NOMO-1 treated with DMSO at 0.1 percent for 48 hours (cell line): ENCODE measurements at regions not wholly inside any gene's neighbourhood (a gene's known extent, or its start where the extent isn't known, plus 50 kb on each side); places are given as distances from the start of the nearest gene placed in this dataset.
"Not testable (repeated sequence)": the region's sequence is repeated elsewhere in the genome, so short reads cannot be mapped to it uniquely, and the experiment has no call there.

Source experiments
- DNase-seq: peaks from one replicate; lab custom pipeline; 2025; ENCODE audit not compliant: unreplicated experiment; lab: John Stamatoyannopoulos, UW

DNA sequence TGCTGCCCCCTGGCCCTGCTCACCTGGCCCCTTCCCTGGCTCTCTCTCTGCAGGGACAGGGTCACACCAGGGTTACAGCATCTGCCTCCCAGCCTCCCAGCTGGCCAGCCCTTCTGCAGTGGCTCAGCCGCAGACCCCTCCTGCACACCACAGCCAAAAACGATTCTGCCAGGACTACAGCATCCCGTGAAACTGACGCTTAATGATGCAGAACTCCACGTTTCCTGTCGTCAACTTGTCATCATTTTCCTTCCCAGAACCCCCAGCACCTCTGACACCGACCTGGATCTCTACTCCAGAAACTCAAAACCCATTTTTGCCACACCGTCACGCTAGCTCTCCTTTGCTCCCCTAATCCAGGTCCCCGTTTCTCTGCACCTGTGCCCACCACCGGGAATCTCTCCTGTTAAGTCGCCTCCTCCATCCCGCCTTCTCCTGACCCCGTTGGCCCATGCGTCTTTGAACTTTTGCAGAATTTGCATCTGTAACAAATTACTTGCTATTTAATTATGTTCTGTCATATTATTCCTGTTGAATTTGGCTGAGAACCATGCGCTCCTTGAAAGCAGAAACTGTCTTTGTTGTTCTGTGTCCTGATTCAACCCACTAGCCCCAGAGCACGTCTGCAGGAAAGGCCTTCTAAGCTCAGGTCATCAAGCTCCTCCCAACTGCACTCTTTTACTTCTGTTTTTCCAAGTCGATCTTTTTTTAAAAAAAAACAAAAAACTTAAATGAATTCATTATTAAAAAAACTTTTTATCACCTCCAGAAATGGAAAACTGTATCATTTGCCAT lies 173.2 kb upstream of the COPS8 start:
- DNase-seq: no peak

DNA sequence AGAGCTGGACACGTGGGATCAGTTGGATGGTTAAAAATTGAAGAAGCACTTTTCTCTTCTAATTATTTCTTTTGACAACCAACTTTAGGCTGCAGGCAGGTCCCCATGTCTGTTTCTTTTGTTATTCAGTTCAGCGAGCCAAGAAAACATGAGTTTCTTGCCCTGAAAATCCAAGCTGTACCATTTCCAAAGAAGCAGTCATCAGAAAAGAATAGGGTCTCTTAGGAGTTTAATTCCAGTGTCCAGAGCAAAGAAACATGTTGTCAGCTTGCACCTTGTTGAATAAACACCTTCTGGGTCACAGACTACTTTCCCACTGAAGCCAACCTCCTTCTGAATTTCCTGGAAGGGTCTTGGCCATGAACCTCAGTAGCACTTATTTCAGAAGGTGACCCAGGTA lies 170.5 kb upstream of the COPS8 start:
- DNase-seq: no peak

DNA sequence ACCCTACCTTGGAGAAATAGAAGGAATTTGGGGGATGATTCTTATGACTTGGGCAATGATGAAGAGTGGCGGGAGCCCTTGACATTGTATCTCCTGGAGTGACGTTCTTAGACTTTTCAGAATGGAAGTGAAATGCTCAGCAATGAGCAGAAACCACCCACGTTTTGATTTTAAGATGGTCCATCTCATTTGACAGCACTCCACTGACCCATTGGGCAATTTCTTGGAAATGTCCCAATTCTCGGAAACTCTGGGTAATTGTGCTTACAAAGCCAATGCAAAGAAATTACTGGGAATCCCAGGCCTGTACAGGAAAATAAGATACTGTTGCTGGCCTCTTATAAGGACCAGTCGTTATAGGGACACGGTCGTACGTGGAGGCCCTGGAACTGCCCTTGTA lies 170.0 kb upstream of the COPS8 start:
- DNase-seq: no peak

DNA sequence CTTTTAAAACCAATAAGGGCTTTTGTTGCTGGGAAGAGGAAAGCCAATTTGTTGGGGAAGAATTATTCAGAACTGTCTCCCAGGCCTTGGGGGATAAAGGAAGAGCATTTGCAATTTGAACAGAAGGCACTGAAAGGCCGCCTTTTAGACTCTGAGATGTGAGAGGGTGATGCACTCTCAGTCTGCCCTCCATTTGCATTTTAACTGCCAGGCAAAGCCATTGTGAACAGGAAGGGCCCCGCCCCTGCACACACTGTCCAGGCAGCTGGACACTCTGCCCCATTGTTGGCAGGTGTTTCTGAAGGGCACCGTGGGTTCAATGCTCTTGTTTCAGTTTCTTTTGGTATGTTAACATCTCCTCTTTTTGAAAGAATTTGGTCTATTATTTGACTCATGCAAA lies 169.5 kb upstream of the COPS8 start:
- no peak for DNase-seq

DNA sequence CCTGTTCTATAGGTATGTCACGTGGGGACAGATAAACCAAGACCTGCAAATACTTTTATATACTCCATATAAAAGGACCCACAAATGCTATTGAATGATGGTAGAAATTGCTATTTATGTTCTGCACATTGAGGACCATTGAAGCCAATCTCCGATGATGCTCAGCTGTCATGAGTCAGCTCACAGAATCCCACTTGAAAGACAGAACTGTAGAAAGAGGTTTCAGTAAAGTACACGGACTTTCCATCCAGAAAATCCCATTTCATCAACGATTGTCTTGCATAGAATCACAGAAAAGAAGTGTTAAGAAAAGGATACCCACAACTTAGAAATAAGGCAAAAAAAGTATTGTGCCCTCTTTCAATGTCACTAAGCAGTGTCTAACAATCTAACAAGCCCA lies 169.0 kb upstream of the COPS8 start:
- no peak for DNase-seq

DNA sequence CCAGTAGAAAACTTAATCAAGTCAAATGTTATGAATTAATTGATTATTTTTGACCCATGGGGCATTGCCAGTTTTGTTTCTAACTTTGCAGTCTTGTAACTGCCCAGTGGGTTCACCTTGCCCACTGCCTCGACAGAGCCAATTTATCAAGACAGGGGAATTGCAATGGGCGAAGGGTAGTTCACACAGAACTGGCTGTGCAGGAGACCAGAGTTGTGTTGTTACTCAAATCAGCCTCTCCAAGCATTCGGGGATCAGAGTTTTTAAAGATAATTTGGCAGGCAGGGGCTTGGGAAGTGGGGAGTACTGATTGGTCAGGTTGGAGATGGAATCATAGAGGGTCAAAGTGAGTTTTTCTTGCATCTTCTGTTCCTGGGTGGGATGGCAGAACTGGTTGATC lies 168.5 kb upstream of the COPS8 start:
- no peak for DNase-seq

DNA sequence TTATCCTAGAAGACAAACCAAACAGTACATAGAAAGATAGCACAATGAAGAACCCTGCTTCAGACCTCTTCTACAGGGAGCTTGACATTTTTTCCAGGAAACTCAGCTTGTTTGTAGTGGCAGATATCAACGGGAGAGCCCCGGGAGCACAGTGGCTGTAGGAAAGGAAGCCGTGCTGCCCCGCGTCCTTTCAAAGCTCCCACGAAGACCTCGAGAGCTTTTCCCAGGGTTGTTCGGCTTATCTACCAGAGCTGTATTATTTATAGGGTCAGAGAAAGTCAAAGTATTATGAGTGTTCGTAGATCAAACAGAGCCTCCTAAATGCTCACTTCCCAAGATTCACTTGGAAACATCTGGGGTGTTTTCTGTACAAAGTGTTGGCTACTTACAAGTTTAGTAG lies 167.1 kb upstream of the COPS8 start:
- no peak for DNase-seq

DNA sequence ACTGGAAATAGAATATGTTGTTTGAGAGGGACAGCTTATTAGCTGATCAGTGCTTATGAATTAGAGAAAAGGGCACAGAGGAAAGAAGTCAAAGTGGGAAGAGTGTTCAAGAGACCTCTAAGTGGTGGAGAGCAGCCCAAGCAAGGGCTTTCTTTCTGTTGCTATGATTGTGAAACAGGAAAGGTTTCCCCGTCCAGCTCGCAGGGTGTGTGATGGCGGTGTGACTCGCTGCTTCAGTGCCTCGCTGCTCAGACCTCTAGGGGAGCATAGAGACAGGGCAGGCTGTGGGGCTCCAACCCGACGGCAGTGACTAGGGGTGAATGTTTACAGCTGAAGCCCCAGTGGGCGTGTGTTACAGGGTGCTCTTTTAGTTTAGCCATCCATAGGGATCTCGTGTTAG lies 166.5 kb upstream of the COPS8 start:
- DNase-seq: peak; percentile 50

DNA sequence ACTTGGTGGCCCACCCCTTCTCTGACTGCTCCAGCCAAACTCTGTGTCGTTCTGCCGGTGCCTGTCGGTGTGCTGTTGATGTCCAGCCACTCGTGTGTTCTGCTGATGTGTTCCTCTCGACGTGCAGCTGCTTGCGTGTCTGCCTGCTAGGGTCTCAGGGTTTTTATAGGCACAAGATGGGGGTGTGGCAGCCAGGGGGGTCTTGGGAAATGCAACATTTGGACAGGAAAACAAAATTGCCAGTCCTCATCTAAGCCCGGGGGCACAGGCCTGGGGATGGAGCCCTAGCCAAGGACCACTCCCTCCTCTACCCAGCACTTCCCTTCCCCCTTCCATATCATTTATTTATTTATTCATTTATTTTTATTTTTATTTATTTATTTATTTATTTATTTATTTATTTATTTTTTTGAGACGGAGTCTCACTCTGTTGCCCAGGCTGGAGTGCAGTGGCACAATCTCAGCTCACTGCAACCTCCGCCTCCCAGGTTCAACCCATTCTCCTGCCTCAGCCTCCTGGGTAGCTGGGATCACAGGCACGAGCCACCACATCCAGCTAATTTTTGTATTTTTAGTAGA lies 165.8 kb upstream of the COPS8 start:
- not testable (repeated sequence) for DNase-seq

DNA sequence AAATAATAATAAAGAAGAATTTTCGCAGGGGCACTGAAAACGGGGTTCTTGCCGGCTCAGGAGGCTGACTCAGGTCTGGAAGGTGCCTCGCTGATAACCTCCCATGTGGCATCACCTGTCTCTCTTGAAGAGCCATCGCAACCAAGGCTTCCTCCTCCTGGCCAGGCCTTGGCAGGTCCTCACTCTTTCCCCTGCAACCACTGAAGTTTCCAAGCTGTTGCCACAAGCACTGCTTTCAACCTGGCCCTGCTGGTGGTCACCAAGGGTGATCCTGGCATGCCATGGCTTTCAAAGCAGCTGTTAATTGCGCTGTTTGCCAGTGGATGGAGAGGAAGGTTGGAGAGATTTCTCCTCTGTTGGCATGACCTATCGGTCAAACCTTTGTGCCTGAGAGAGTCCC lies 163.6 kb upstream of the COPS8 start:
- no peak for DNase-seq

DNA sequence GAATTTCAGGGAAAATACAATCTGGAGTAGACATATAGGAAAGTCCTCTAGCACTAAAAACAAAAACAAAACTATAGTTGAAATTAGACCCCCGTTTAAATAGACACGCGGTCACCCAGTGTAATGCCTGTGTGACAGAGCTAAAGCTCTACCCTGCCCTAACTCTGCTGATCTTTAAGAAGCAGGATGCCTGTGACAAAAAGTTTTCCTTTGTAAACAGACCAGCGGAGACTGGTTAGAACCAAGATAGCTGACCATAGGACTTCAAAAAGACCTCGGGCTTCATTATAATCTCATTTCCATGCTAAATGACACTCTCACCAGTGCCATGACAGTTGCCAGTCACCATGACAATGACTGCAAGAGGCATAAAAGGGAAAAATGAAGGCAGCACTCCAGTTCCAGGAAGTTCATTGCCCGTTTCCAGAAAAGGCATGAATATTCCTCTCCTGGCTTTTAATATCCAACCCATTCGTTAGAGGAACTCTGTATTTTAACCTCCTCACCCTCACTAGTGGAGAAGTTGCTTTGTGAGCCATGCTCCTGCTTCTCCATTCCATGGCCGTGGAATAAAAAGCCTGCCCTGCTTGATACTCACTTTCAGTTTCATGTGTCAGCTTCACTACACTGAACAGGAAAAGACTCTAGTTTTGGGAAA lies 157.2 kb upstream of the COPS8 start:
- DNase-seq: peak; percentile 28

DNA sequence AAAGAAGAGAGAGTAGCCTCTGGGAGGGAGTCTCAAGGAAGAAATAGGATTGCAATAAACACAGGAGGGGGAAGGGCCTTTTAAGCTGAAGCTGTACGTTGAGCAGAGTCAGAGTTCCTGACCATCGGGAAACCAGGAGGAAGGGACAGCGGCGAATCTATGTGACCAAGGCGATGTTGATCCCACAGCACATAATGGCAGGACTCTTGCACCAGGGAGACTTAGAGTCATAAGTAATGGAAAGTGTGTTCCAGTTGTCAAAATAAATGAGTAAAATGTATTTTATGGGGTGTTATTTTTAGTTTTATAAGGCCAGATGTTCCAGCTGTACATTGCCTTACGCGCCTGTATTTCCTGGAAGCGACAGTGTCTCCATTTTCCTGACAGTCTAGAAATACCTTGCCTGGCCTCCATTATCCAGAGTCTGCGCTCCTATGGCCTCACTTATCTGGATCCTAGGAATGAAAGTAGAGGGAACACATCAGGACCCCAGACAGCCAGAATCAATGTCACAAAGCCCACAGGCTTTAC lies 152.8 kb upstream of the COPS8 start:
- no peak for DNase-seq

DNA sequence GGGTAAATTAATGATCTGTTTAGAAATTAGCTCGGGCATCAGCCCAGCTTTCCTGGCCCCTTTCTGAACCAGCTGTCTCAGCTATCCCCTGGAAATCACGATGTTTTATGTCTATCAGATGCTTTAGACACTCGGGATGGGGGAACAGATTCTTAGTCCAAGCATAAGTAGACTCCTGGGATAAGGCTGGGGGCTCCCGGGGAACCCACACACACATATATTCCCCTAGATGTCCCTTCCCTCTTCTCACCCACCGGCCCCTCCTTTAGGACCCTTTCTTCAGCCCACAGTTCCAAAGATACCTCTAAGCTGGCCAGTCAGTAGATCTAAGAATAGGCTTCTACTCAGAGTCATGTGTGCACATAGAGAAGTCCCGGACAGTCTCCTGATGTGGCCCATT lies 151.5 kb upstream of the COPS8 start:
- DNase-seq: no peak

DNA sequence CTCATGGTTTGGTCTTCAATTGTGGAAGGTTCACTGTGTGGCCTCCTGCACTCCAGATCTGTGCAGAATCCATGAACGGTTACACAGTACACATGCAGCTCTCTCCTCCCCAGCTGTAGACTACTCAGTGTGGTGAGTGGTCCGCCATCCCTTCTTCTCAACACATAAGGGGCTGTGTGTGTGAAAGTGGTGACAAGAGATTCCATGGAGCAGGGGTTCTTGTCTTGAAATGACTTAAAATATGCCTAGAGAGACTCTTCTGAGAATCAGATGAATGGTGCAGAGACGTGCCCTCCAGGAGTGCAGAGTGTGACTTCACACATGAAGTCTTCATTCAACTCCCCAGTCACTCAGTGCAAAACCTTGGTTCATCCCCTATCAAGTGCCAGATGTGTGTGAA lies 151.0 kb upstream of the COPS8 start:
- DNase-seq: no peak

DNA sequence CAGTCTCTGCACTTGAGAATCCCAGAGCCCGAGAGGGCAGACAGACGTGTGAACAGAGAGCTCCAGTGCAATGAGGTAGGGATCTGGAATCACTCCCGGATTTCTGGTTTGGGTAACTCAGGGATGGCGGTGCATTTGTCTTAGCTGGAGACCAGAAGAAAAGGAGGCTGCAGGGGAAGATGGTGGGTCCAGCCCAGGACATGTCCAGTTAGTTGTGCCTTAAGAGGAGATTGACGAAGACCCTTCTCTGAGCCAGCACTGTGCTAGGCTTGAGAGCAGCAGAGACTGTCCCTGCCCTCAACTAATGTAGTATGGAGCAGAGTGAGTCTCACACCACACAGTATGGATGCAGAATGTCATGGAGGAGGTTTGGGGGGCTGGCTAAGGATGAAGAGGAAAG lies 150.6 kb upstream of the COPS8 start:
- no peak for DNase-seq

DNA sequence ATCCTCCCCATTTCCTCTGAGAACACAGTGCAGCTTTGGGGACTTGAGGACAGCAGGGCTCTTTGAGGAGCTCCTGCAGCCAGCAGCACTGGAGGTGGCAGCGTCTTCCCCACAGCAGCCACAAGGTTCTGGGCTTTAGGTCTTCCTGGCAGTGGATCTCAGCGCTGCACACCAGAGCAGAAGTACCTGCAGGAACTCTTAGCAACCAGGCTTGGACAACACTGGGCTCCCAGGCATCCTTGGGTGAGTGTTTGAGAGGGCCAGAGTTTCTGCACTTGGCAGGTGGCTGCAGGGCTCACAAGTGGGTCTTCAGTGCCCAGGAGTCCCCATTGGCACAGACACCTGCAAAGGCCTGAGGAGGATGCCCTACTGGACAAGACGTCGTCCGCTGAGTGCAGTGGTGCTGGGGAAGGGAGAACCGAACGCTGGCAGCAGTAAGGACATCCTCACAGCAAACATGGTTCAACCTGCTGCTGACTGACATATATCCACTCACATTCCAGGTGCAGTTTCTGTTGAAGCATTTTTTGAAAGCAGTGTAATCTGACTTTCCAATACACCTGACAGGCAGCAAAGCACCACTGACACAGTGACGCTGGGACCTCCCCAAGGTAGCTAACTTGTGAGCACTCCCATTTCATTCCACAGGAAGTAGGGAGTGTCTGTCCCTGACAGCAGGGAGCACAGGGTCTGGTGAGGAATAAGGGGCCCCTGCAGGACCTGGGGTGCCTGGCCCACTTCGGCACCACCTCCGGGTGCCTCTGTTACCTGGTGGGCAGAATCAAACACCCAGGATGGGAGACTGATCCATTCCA lies 149.9 kb upstream of the COPS8 start:
- DNase-seq: no peak

DNA sequence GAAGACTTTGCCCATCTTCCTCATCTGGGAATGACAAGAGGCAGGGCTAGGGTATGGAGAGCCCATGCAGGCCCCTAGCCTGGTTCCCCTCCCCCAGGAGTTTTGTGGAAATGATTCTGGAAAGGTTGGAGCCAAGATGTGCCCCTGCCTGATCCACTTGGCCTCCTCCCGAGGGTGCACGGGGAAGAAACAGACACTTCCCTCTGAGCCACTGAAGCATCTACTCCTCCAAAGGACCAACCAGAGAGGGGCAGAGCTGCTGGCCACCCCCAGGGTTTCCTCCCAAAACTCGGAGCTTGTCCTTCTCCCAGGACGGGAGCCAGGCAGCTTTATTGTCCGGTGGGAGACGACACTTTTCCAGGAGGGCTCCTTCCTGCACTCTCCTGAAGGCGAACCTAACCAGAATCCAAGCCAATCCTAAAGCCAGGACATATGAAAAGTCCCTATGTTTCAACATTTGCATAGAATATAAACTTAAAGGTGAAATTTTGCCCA lies 149.2 kb upstream of the COPS8 start:
- DNase-seq: no peak

DNA sequence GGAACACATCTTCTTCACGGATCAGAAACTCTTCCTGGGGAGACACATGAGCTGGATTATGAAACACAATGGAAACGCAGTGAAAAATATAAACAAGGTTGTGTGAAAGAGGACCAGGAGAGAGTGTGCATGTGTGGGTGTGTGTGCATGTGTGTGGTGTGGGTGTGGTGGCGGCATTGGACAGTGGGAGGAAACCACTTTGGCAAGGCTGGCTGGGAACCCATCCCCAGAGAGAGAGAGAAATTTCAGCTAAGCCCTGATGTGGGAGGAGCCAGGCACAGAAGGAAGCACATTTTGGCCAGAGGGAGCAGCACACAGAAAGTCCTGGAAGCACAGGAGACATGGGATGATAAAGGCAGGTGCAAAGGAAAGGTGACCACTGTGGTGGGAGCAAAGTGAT lies 147.6 kb upstream of the COPS8 start:
- no peak for DNase-seq

DNA sequence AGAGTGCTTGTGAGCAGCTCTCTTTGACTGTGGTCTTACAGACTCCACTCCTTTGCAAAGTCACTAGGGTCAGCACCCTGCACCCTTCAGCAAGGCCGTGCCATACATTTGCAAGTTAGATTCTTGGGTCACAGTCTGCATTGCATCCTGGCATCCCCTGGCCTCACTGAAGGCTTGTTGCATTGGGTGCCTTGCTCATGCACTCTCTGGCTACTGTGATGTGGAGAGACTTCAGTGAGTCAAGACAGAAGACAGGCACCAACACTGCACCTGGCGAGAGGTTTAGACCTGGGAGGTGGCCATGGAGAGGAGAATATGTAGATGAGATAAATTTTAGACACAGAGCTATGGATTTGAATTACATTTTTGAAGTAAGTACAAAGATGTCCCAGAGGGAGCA lies 146.4 kb upstream of the COPS8 start:
- no peak for DNase-seq

DNA sequence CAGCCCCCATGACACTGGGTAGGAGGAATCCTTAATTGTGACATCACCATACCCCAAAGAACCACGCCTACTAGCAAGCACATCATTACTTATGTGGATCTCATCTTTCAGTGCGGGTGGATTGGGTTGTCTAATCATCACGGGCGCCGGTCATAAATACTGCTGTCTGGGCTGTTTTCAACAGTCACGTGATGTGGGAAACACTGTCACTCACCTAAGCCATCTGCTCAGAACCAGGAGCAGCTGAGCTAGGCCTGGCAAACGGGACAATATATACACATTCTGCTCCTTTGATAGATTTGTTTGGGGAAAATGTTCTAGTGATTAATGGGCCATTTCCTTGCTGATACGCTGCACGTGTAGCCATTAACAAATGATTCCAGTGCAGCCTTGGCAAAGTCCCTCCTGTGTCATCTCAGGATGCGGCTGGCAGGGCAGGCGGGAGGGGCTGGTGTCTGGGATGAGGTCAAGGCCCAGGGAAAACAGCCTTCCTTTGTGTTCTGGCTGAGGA lies 145.9 kb upstream of the COPS8 start:
- DNase-seq: no peak

DNA sequence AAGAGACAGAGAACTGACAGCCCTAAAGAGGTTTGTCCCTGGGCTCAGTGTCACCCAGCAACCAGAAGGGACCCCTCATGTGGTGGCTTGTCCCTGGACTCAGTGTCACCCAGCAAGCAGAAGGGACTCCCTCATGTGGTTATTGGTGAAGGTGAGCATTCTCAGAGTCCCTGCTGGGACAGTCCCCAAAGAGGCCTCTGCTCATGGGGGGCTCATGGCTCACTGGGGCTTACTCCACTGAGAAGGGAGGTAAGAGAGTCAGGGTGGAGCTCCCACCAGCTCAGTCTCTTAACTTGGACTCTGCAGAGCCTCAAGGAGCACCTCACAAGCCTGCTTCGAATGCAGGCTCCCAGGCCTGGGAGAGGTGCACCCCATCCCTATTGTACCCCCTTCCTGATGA lies 145.2 kb upstream of the COPS8 start:
- DNase-seq: no peak
